Ovary (tissue), 3 donors: ENCODE measurements at regions not wholly inside any gene's neighbourhood (a gene's known extent, or its start where the extent isn't known, plus 50 kb on each side); places are given as distances from the start of the nearest gene placed in this dataset.

Source experiments
- EP300 ChIP-seq: sonication (generic); formaldehyde crosslinking; IDR thresholded peaks from one replicate; pipeline ENCODE4 v1.6.1; 2017; ENCODE audit warnings: antibody characterized with exemption
- POLR2A ChIP-seq: fragments of 450-650 bp; IDR thresholded peaks from one replicate; pipeline ENCODE4 v1.6.1; 2017; ENCODE audit warnings: antibody characterized with exemption, mild to moderate bottlenecking, moderate library complexity
- TF ChIP-seq, protein P1 (sequence below), 3 donors: fragments of 450-650 bp in 2 of 3; fragments of 200-600 bp in 1 of 3; IDR thresholded peaks; one replicate each; pipeline versions ENCODE4 v1.5.1 to v1.8.0; 2016 to 2022; ENCODE audit warnings: antibody characterized with exemption in 3 of 3, mild to moderate bottlenecking in 1 of 3
- donor health status: DM: no; HTN: no; CAD: no.

DNA sequence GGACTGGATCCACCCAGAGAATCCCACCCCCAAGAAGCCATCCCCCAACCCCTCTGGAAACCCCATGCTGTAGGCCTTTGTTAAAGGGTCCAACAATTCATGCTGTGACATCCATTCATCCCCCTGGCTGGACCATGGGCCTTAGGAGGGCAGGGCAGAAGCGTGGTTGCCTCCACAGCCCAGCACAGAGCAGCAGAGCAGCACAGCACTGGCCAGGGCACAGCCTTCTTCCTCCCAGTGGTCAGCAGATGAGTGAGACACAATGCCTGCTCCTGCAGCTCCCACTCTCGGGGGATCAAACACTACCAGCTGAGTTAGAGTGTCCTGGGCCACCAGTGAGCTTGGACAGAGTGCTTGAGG is 84.5 kb upstream of the LINC01488 start:
- TF ChIP-seq POLR2A, result no peak
- TF ChIP-seq, protein P1, sequence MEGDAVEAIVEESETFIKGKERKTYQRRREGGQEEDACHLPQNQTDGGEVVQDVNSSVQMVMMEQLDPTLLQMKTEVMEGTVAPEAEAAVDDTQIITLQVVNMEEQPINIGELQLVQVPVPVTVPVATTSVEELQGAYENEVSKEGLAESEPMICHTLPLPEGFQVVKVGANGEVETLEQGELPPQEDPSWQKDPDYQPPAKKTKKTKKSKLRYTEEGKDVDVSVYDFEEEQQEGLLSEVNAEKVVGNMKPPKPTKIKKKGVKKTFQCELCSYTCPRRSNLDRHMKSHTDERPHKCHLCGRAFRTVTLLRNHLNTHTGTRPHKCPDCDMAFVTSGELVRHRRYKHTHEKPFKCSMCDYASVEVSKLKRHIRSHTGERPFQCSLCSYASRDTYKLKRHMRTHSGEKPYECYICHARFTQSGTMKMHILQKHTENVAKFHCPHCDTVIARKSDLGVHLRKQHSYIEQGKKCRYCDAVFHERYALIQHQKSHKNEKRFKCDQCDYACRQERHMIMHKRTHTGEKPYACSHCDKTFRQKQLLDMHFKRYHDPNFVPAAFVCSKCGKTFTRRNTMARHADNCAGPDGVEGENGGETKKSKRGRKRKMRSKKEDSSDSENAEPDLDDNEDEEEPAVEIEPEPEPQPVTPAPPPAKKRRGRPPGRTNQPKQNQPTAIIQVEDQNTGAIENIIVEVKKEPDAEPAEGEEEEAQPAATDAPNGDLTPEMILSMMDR (IDR thresholded peaks at IDR 0.05), result no peak
- no peak for TF ChIP-seq EP300
